Lower leg skin (tissue), 3 donors: ENCODE measurements at regions not wholly inside any gene's neighbourhood (a gene's known extent, or its start where the extent isn't known, plus 50 kb on each side); places are given as distances from the start of the nearest gene placed in this dataset.

ENCODE experiments used
- CTCF ChIP-seq, 3 donors: fragments of 450-650 bp; IDR thresholded peaks; one replicate each; pipeline ENCODE4 v1.5.1; 2016; ENCODE audit warnings: antibody characterized with exemption in 3 of 3, mild to moderate bottlenecking in 3 of 3, moderate library complexity in 2 of 3
- POLR2A ChIP-seq, 2 donors: fragments of 450-650 bp; IDR thresholded peaks; one replicate each; pipeline ENCODE4 v1.6.1; 2016 to 2017; ENCODE audit warnings: antibody characterized with exemption in 2 of 2, mild to moderate bottlenecking in 1 of 2, moderate library complexity in 1 of 2

- TF ChIP-seq CTCF (IDR thresholded peaks at IDR 0.05) (no peak), POLR2A (IDR thresholded peaks at IDR 0.05) (no peak)
Measured at GRCh38 chr16:9296271-9296590, 204.8 kb downstream of the HAPSTR1 start.
